ENCODE measurements at regions not wholly inside any gene's neighbourhood (a gene's known extent, or its start where the extent isn't known, plus 50 kb on each side); places are given as distances from the start of the nearest gene placed in this dataset.
"Not testable (repeated sequence)": the region's sequence is repeated elsewhere in the genome, so short reads cannot be mapped to it uniquely, and the experiment has no call there.

DNA sequence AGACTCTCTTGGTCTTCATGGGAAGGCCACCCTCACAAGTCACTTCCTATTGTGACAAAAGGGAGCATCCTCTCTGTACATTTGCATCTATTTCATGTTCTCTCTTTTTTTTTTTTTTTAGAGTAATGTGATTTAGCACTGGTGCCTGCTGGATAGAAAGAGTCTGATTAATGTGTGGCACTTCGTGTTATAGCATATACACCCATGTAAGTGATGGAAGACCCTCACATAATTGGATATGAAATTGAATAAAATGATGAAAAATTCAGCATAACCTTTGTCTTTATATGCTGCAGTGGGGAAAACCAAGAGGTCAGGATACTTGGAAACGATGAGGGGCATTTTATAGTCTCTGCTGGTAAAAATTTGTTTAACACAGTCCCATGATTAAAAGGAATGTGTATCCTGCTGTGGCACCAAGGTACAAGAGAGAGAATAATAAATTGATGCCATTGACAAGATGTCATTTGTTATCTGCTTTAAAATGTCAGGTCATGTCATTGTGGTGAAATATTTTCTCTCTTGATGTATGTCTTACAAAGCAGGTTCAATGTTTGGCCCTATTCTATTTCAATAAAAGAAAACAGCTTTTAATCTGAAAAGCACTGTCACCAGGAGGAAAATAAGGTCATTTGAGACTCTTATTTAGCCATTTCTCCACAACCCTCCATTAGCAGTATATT, 1115.4 kb downstream of the STPG2 start:
- no peaks in the 10 kb centered on the region for H3K9me2 ChIP-seq (replicated peaks; ENCODE audit: low read depth, low read length)
- H3K4me2 ChIP-seq (ENCODE audit: low read depth, low read length, poor library complexity, severe bottlenecking): no peak overlapping the region
- H4K20me1 ChIP-seq (ENCODE audit: insufficient read depth, low read length, poor library complexity, severe bottlenecking): no peaks in the 10 kb centered on the region
- no peaks in the 10 kb centered on the region for H3K79me2 ChIP-seq (ENCODE audit: insufficient read depth, low read length)
- no peaks in the 10 kb centered on the region for H3K27me3 ChIP-seq (ENCODE audit: insufficient read depth, low read length, poor library complexity, severe bottlenecking)
- no peaks in the 10 kb centered on the region for H3K36me3 ChIP-seq (ENCODE audit: insufficient read depth, low read length)
- H3K9me3 ChIP-seq (ENCODE audit: insufficient read depth, low read depth, low read length): no peaks in the 10 kb centered on the region
- no peak overlapping the region for H3K4me3 ChIP-seq (ENCODE audit: low read length, poor library complexity, severe bottlenecking)
- H3K4me1 ChIP-seq (ENCODE audit: insufficient read depth, low read length, poor library complexity, severe bottlenecking): peaks cover 4% of the 10 kb centered on the region
- no peaks in the 10 kb centered on the region for H3F3A ChIP-seq (ENCODE audit: low read depth)
- H2AFZ ChIP-seq (ENCODE audit: low read length): 0 out of 2 replicates have a peak overlapping the region, but pooled peaks have one; percentile 59
- H3K9ac ChIP-seq (ENCODE audit: low read depth, low read length, poor library complexity, severe bottlenecking): no peak overlapping the region
- no peak for TF ChIP-seq EZH2phosphoT487 (IDR thresholded peaks at IDR 0.05; ENCODE audit: borderline replicate concordance)
- TF ChIP-seq, protein P1, sequence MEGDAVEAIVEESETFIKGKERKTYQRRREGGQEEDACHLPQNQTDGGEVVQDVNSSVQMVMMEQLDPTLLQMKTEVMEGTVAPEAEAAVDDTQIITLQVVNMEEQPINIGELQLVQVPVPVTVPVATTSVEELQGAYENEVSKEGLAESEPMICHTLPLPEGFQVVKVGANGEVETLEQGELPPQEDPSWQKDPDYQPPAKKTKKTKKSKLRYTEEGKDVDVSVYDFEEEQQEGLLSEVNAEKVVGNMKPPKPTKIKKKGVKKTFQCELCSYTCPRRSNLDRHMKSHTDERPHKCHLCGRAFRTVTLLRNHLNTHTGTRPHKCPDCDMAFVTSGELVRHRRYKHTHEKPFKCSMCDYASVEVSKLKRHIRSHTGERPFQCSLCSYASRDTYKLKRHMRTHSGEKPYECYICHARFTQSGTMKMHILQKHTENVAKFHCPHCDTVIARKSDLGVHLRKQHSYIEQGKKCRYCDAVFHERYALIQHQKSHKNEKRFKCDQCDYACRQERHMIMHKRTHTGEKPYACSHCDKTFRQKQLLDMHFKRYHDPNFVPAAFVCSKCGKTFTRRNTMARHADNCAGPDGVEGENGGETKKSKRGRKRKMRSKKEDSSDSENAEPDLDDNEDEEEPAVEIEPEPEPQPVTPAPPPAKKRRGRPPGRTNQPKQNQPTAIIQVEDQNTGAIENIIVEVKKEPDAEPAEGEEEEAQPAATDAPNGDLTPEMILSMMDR (conservative IDR thresholded peaks at IDR 0.05; ENCODE audit: low read length): no peak

DNA sequence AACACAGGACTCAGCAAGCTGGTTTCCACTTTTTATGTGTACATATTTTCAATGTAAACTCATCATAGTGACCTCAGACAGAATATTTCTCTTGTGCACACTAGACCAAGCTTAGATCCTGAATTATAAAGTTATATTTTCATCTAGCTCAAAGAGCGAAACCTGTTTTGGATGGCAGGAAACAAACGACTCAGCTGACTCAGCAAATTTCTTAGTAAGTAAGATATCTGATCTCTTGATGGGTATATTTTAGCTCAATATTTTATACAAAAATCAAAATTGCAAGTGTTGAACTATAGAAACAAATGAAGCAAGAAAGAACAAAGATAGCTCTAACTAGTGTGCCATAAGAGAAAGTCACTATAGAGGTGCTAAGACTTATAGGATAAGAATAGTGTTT, 1114.5 kb downstream of the STPG2 start:
- Histone ChIP-seq H3K27me3 (ENCODE audit: insufficient read depth, low read length, poor library complexity, severe bottlenecking) (no peaks in the 10 kb centered on the region), H3F3A (ENCODE audit: low read depth) (no peaks in the 10 kb centered on the region), H3K9me2 (replicated peaks; ENCODE audit: low read depth, low read length) (no peaks in the 10 kb centered on the region), H2AFZ (ENCODE audit: low read length) (no peak overlapping the region), H3K36me3 (ENCODE audit: insufficient read depth, low read length) (no peaks in the 10 kb centered on the region), H4K20me1 (ENCODE audit: insufficient read depth, low read length, poor library complexity, severe bottlenecking) (no peaks in the 10 kb centered on the region), H3K9ac (ENCODE audit: low read depth, low read length, poor library complexity, severe bottlenecking) (no peak overlapping the region), H3K9me3 (ENCODE audit: insufficient read depth, low read depth, low read length) (no peaks in the 10 kb centered on the region), H3K79me2 (ENCODE audit: insufficient read depth, low read length) (no peaks in the 10 kb centered on the region), H3K4me2 (ENCODE audit: low read depth, low read length, poor library complexity, severe bottlenecking) (no peak overlapping the region), H3K4me1 (ENCODE audit: insufficient read depth, low read length, poor library complexity, severe bottlenecking) (peaks cover 4% of the 10 kb centered on the region), H3K4me3 (ENCODE audit: low read length, poor library complexity, severe bottlenecking) (no peak overlapping the region)
- TF ChIP-seq, protein P1 (conservative IDR thresholded peaks at IDR 0.05; ENCODE audit: low read length): no peak
- no peak for TF ChIP-seq EZH2phosphoT487 (IDR thresholded peaks at IDR 0.05; ENCODE audit: borderline replicate concordance)

DNA sequence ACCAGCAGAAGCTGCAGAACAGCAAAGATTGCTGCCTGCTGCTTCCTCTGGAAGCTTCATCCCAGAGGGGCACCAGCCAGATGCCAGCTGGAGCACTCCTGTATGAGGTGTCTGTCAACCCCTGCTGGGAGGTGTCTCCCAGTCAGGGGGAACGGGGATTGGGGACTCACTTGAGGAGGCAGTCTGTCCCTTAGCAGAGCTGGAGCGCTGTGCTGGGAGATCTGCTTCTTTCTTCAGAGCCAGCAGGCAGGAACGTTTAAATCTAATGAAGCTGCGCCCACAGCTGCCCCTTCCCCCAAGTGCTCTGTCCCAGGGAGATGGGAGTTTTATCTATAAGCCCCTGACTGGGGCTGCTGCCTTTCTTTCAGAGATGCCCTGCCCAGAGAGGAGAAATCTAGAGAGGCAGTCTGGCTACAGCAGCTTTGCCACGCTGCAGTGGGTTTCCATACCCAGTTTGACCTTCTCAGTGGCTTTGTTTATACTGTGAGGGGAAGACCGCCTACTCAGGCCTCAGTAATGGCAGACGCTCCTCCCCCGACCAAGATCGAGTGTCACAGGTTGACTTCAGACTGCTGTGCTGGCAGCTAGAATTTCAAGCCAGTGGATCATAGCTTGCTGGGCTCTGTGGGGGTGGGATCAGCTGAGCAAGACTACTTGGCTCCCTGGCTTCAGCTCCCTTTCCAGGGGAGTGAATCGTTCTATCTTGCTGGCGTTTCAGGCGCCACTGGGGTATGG, 1105.7 kb downstream of the STPG2 start:
- H3K4me1 ChIP-seq (ENCODE audit: insufficient read depth, low read length, poor library complexity, severe bottlenecking); H3F3A ChIP-seq (ENCODE audit: low read depth); H3K36me3 ChIP-seq (ENCODE audit: insufficient read depth, low read length); H3K27me3 ChIP-seq (ENCODE audit: insufficient read depth, low read length, poor library complexity, severe bottlenecking); H3K4me3 ChIP-seq (ENCODE audit: low read length, poor library complexity, severe bottlenecking); H2AFZ ChIP-seq (ENCODE audit: low read length); H3K9ac ChIP-seq (ENCODE audit: low read depth, low read length, poor library complexity, severe bottlenecking); H3K4me2 ChIP-seq (ENCODE audit: low read depth, low read length, poor library complexity, severe bottlenecking); H3K79me2 ChIP-seq (ENCODE audit: insufficient read depth, low read length); H3K9me2 ChIP-seq (replicated peaks; ENCODE audit: low read depth, low read length); H3K9me3 ChIP-seq (ENCODE audit: insufficient read depth, low read depth, low read length); H4K20me1 ChIP-seq (ENCODE audit: insufficient read depth, low read length, poor library complexity, severe bottlenecking): not testable (repeated sequence)
